Upper lobe of left lung (tissue), 4 donors: ENCODE measurements at regions not wholly inside any gene's neighbourhood (a gene's known extent, or its start where the extent isn't known, plus 50 kb on each side); places are given as distances from the start of the nearest gene placed in this dataset.
"Not testable (repeated sequence)": the region's sequence is repeated elsewhere in the genome, so short reads cannot be mapped to it uniquely, and the experiment has no call there.

ENCODE experiments used
- POLR2AphosphoS5 ChIP-seq, 2 donors: sonication (generic); formaldehyde crosslinking; IDR thresholded peaks; one replicate each; pipeline ENCODE4 v1.5.1; 2017; ENCODE audit warnings: antibody characterized with exemption in 2 of 2
- TF ChIP-seq, protein P1 (sequence below), 6 experiments: fragments of 450-650 bp in 4 of 6; fragments of 200-600 bp in 2 of 6; sonication (generic) in 2 of 6; IDR thresholded peaks; one replicate each; pipeline ENCODE4 v1.5.1; 2016 to 2019; ENCODE audit warnings: antibody characterized with exemption in 6 of 6

DNA sequence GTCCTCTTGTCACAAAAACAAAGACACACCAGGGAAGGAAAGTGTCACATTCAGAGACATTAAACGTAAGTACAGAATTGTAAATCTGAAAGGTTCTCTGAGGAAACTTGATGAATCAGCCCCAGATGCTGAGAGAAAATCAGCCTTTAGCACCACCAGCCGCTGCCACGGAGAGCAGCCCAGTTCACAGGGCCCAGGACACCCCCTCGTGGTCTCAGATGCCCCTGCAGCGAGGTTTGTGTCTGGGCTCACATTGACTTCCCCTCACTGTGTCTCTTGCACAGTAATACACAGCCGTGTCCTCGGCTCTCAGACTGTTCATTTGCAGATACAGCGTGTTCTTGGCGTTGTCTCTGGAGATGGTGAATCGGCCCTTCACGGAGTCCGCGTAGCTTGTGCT lies 1283.8 kb downstream of the TMEM121 start:
- TF ChIP-seq, protein P1, sequence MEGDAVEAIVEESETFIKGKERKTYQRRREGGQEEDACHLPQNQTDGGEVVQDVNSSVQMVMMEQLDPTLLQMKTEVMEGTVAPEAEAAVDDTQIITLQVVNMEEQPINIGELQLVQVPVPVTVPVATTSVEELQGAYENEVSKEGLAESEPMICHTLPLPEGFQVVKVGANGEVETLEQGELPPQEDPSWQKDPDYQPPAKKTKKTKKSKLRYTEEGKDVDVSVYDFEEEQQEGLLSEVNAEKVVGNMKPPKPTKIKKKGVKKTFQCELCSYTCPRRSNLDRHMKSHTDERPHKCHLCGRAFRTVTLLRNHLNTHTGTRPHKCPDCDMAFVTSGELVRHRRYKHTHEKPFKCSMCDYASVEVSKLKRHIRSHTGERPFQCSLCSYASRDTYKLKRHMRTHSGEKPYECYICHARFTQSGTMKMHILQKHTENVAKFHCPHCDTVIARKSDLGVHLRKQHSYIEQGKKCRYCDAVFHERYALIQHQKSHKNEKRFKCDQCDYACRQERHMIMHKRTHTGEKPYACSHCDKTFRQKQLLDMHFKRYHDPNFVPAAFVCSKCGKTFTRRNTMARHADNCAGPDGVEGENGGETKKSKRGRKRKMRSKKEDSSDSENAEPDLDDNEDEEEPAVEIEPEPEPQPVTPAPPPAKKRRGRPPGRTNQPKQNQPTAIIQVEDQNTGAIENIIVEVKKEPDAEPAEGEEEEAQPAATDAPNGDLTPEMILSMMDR (IDR thresholded peaks at IDR 0.05) = not testable (repeated sequence)
- not testable (repeated sequence) for TF ChIP-seq POLR2AphosphoS5 (IDR thresholded peaks at IDR 0.05)
